Fibroblast of gingiva (primary cell): ENCODE measurements at regions not wholly inside any gene's neighbourhood (a gene's known extent, or its start where the extent isn't known, plus 50 kb on each side); places are given as distances from the start of the nearest gene placed in this dataset.
"Not testable (repeated sequence)": the region's sequence is repeated elsewhere in the genome, so short reads cannot be mapped to it uniquely, and the experiment has no call there.

Experiments
- DNase-seq: peaks from one replicate; pipeline ENCODE4 v3.0.0-alpha.2; 2011; ENCODE audit warnings: low read depth

DNA sequence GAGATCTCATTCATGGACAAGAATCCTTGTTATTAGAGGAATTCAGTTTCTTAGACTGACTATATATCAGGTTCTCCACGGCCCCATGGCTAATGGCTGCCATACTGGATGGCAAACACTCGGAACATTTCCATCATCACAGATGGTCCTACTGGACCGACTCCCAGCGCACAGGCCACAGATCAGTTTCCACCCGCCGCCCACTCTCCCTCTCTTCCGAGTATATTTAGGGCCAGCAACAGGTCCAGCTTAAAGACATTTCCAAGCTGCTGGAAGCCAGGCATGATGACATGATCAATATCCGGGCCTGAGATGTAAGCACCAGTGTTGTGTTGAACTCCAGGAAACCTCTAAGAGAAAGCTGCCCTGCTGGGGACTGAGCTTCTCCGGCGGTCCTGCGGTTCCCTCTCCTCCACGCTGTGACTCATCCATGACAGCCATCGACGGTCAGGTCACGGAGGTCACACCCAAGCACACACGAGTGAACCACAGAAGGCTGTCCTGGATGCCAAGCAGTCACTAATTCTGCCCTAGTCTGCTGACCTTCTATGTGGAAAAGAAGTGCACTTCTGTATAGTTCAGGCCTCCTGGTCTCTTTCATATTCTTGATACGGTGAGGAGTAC is 64.4 kb upstream of the LPCAT1 start:
- DNase-seq = not testable (repeated sequence)

GRCh38 chr5:1583081-1583875 is 59.5 kb upstream of the LPCAT1 start:
- DNase-seq = not testable (repeated sequence)

GRCh38 chr5:1579389-1579788 is 55.6 kb upstream of the LPCAT1 start:
- not testable (repeated sequence) for DNase-seq

DNA sequence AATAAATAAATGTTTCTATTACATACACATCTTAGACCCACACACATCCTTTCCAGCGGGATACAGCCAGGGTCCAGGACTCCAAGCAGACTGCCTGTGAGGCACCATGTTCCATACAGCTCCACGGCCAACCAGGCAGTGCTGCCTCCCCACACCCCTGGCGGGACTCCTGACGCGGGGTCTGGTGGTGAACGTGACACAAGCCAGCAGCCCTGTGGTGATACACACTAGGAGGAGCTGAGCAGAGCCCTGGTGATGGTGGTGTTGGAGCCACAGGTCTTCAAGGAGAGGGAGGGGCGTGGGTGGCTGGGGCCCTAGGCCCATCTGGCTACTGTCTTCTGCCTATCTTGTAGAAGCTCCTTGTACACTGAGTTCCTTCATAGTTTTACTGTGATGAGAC is 53.1 kb upstream of the LPCAT1 start:
- DNase-seq = not testable (repeated sequence)

GRCh38 chr5:1575991-1576714 is 52.4 kb upstream of the LPCAT1 start:
- not testable (repeated sequence) for DNase-seq

DNA sequence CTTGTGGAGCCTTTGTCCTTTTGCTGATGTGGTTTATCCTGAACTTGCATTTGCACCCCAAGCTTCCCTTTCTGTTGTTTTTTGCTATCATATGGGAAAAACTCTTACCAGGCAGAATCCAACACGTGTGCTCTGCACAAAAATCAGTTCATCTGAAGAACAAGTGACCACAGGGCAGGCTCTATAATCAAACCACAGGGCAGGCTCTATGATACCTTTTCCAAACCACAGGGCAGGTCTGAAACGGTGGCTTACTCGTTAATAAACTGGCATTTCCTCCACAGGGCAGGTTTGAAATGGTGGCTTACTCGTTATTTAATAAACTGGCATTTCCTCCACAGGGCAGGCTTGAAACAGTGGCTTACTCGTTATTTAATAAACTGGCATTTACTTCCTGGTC is 51.7 kb upstream of the LPCAT1 start:
- DNase-seq = not testable (repeated sequence)

GRCh38 chr5:1574023-1574318 is 50.2 kb upstream of the LPCAT1 start:
- not testable (repeated sequence) for DNase-seq

DNA sequence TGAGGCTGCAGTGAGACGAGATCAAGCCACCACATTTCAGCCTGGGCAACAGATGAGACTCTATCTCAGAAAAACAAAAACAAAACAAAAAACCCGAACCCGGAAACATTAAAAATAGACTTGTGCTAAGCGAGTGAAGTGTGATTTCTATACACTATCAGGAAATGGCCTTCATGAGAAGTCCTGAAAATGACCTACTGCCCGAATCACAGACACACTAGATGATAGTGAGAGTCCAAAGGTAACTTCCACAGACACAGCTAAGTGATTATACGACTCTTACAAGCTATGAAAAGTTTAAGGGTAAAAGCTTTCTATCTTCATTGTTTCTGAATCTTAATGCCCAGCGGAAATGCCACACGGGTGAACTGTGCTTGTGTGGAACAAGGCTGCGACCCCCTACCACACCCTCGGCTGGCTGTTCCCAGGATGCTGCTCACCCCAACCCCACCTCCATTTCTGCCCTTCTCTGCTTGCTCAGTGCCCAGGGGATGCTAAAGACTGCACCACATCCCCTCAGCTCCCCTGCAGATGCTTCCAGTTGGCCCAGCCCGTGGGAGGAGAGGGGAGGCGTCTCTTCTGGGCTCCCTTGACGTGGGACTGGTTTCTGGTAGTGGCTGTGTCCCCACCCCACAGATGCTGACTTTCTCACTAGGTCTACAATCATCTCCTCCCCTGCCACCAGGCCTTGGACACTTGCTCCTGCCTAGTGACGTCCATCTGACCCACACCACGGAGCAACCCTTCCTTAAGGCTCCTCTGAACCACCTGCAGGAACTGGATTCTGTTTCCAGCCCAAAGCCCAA is 49.7 kb upstream of the LPCAT1 start:
- DNase-seq = not testable (repeated sequence)
